NCI-H82 treated with DMSO at 0.1 percent for 48 hours (cell line): ENCODE measurements at regions not wholly inside any gene's neighbourhood (a gene's known extent, or its start where the extent isn't known, plus 50 kb on each side); places are given as distances from the start of the nearest gene placed in this dataset.

ENCODE experiments used
- DNase-seq: peaks from one replicate; lab custom pipeline; 2025; ENCODE audit not compliant: unreplicated experiment; lab: John Stamatoyannopoulos, UW

- DNase-seq = no peak
These were observed 125.5 kb downstream of the GPAT3 start for GRCh38 chr4:83661359-83661758.

DNA sequence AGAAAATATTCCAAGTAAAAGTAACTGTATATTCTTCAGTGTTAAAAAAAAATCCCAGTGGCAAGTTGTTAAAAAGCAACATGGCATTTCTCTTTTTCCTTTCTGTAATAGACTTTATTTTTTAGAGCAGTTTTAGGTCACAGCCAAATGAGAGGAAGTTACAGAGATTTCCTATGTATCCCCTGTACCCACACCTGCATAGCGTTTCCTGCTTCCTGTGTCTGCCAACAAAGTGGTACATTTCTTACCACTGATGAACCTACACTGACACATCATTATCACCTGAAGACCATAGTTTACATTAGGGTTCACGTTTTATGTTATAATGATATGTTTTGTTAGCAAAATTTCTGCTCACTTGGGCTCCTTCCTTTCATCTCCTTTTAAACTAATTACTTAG, 124.7 kb downstream of the GPAT3 start:
- no peak for DNase-seq

- no peak for DNase-seq
These were observed 122.9 kb downstream of the GPAT3 start for GRCh38 chr4:83658806-83659205.

GRCh38 chr4:83657336-83657735, 121.4 kb downstream of the GPAT3 start:
- DNase-seq = no peak
